Pons (tissue), 1 donor: ENCODE measurements at regions not wholly inside any gene's neighbourhood (a gene's known extent, or its start where the extent isn't known, plus 50 kb on each side); places are given as distances from the start of the nearest gene placed in this dataset.
A peak's percentile ranks its signal among the peaks of the same experiment; 100 is the strongest.

Experiments
- DNase-seq: peaks from one replicate; pipeline ENCODE4 v3.0.0-alpha.2; 2016; ENCODE audit warnings: low spot score

DNA sequence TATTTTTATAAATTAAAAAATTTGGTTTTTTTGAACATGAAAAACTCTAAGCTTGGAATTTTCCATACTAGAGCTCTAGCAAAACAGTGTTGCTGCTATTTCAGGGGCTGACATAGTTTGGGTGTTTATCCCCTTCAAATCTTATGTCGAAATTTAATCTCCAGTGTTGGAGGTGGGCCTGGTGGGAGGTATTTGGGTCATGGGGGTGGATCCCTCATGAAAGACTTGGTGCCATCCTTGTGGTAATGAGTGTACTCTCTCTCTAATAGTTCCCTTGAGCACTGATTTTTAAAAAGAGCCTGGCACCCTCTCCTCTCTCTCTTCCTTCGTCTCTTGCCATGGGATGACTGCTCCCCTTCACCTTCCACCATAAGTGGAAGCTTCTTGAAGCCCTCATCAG, 244.6 kb upstream of the UBE2E3 start:
- no peak for DNase-seq

DNA sequence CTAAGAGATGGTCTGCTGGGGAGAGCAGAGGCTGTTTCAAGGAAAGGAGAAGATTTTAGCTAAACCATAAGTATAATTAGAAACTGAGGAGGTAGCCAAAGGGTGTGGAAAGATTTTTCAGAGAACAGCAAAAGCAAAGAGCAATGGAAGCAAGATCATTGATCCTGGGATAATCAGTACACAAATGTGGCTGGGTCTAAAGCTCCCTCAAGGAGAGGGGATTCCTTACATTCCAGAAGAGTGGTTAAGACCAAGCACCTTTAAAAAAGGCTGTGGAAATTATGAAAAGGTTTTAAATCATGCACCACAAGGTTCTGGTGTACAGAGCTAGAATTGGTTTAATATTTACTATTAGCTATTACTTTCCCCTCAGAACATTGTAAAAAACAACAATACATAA, 246.0 kb upstream of the UBE2E3 start:
- no peak for DNase-seq

DNA sequence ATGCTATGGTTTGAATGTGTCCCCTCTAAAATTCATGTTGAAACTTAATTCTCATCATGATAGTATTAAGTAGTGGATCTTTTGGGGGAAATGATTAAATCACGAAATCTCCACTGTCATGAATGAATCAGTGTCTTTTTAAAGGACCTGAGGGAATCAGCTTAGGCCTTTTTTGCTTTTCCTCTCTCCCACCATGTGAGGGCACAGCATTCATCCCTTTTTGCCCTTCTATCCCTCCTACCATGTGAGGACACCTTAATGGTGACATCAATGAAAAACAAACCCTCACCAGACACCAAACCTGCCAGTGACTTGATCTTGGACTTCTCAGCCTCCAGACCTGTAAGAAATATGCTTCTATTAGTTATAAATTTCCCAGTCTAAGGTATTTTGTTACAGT, 247.1 kb upstream of the UBE2E3 start:
- no peak for DNase-seq

DNA sequence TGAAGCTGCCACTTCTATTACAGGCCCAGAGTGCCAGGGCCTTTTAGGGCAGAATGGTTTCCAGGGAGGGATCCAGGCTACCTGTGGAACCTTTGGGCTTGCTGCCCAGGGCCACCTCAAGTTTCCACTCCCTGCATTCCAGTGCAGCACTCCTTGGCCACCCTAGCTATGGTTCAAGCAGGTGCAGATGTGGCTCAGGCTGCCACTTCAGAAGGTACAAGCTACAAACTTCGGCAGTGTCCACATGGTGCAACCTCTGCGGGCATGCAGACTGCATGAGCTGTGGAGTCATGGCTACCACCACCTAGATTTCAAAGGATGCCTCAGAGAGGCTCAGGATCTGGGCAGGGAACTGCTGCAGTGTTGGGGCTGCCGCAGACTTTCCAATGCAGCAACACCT, 248.1 kb upstream of the UBE2E3 start:
- DNase-seq, result no peak

DNA sequence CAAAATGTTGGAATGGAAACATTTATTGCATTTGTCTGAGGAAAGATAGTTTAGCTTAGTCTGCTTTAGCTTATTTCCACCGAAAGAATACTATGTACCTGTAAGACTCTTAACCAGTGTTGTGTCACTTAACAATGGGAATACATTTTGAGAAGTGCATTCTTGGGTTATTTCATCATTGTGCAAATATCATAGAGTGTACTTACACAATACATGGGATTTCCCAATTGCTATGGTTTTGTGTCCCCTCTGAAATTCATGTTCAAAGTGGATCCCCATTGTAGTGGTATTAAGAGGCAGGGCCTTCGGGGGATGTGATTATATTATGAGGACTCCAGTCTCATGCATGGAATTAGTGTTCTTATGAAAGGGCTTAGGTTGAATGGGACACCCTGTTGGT, 249.4 kb upstream of the UBE2E3 start:
- no peak for DNase-seq

DNA sequence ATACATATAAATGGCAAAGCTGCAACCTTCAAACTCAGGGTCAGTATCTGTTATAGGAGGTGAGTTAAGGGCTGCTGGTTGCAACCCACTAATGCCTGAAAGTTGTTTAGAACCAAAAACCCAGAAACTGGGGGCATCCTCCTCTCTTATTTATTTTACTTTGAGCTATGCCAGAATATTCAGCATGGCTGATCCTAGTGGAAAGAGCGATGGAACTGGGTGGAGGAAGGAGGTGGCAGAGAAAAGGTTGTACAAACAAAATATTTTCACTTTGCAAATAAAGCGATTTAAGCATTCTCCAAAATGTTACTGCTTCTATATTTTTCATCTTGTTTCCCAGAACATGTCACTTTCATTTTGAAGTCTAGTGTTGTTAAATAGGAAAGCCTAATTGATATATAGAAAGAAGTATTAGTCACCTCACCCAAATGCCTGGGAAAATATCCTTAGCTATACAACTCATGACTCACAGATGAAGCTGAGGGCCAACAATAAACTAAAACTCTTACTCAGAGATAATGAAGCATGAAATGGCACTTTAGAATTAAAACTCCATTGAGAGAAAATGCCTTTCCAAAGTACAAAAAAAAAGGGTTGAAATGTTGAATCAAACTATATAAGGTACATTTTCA, 251.4 kb upstream of the UBE2E3 start:
- no peak for DNase-seq

DNA sequence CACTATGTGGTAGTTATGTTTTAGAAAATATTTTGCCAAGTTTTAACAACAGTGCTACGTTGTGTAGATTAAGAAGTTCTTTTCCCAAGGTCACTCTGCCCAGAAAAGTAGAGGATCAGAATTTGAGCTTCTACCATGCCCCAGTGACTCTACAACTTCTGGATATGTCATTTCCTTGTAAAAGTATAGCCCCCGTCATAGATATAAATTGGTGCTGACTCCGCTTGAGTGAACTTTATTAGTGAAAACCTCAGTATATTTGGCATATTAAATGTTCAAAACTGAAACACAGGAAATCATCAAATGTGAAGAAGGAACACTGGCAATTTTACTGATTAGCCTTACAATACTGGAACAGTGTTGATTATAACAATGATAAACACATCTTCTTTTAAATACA, 256.7 kb upstream of the UBE2E3 start:
- no peak for DNase-seq

DNA sequence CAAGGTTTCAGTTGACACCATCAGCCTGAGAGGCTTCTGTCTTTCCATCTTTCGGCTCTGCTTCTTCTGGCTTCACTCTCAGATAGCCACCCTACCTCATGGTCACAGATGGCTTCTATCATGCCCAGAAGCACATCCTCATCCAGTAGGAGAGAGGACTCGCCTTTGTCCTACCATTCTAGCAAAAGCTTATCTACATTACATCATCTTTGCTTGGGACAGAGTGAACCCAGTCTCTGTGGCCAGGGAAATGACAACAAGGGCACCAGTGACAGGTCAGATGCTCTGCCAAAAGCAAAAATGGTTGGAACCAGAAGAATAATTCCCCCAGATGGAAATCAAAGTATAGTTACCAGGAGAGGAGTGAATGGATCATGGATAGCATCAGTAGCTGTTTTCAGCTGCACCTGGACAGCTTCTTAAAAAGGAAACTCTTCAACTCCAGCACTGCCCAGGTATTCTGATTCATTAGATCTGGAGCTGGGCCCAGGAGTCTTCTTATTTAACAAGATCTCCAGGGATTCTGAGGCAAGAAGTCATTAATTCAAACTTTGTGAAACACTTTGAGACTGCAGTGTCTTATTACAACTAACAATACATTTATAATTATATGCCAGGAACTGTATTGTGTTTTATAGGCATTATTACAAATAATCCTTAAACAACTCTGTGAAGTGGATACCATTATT, 257.7 kb upstream of the UBE2E3 start:
- peak; percentile 6 for DNase-seq

DNA sequence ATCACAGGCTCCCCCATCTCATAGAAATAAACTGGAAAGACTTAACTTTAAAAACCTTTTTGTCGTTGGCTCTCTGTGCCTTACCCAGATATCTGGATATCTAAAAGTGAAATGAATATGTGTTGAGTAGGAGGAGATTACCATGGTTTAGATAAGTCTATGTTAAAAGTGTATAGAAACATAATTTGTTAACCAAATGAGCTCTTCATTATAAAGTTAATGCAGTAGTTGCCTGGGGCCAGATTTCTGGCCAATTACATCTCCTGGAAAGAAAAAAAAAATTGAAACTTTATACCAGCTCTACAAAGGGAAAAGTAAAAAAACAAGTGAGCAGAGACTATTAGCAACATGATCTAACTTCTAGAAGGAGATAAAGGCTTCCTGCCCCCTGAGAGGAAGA, 259.6 kb upstream of the UBE2E3 start:
- DNase-seq, result no peak

DNA sequence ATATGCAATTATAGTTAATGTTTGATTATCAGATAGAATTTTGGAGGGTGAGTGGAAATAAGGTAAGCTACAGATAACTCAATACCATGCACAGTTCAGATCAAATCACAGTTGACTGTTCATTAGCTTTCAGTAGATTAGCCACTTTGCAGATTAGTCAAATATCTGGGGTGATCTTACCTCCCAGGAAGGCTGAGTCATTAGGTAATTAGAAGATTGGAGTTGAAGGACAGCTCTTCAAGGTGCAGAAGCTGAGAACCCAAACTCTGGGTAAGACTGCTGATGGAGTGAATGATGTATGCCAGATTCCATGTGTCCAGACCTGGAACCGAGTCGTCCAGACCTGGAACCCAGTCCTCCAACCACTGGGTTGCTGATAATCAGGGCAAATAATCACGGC, 262.8 kb upstream of the UBE2E3 start:
- DNase-seq, result no peak

DNA sequence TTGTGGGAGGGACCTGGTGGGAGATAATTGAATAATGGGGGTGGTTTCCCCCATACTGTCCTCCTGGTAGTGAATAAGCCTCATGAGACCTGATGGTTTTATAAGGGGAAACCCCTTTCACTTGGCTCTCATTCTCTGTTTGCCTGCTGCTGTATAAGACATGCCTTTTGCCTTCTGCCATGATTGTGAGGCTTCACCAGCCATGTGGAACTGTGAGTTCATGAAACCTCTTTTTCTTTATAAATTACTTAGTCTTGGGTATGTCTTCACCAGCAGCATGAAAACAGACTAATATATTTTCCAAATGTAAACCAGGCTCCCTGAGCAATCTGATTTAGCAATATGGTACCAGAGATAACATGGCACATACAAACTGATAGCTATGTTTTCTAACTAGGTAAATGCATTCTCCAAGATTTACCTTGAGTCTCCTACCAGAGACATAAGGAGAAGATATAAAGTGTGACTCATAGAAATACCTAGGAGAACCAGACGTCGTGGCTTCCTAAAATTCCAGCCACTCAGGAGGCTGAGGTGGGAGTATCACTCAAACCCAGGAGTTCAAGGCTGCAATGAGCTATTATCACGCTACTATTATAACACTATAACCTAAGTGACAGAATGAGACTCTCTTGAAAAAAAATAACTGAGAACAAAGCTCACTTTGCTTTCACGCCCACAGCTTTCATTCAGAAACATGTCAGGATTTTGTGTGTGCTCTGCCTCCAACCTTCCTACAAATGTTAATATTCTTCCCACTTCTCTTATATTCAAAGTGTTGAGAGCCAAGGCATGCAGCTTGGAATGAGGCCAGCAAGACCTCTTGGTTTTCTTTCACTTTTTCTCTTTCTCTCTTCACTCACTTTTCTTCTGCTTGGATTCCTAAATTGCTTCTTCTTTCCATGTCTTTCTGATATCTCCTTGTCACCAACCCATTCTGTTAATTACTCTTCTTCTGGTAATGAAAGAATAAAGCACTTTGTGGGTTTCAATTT, 263.9 kb upstream of the UBE2E3 start:
- DNase-seq, result no peak

DNA sequence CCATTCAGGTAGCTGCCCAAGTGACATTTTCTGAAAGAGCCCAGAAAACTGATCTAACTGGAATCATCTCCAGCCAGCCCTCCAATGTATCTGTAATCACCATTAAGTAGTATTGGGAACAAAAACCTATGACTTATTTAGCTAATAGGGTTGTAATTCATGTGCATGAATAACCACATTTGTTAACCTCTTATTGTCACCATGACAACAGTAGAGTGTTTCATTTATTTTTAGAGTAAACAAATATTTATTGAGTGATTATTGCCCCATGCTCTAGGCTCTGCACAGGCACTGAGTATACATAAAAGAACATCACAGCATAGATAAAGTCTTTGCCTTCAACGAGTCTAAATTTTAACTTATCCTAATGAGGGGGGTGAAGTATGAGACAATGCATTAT, 265.4 kb upstream of the UBE2E3 start:
- no peak for DNase-seq

DNA sequence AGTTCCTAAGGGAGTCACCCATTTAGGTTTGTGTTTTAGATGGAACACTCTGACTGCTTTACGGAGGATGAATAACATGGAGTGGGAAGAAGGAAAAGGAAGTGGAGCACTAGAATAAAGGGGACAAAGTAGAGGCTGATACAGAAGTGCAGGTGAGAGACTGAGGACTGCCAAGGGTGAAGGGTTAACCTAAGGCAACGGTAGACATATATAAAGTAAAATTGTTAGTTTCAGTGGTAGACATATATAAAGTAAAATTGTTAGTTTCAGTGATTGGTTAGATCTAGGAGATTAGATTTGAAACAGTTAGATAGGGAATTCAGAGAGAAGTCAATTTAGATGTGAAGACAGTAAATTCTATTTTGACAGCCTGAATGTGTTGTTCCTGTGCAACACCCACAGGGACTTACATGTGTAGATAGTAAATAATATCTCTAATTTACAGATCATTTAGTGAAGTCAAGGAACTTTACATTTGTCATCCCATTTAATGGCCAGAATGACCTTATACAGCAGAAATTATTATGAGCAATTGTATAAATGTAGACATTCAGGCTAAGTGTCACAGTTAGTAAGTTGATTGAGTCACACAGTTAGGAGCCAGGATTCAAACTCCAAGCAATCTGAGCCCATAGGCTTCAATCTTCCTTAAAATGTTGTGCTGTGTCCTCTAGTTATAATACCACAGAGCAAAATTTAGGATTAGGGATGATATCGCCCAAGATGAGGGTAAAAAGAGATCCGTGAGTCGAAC, 270.8 kb upstream of the UBE2E3 start:
- DNase-seq, result no peak

DNA sequence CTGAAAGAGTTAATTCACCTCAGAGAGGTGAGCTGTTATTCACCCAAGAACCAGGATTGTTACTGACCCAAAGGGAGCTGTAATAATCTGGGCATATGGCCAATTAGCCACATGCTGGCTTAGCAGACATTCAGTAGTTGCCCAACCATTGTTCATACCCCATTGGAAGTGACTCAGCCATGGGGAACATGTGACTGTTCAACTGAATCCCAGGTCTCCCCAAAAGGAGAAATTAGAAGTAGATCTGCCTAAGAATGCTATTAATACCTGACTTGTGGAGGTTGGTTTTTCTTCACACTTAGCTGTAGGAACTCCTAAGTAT, 272.6 kb upstream of the UBE2E3 start:
- DNase-seq, result no peak

DNA sequence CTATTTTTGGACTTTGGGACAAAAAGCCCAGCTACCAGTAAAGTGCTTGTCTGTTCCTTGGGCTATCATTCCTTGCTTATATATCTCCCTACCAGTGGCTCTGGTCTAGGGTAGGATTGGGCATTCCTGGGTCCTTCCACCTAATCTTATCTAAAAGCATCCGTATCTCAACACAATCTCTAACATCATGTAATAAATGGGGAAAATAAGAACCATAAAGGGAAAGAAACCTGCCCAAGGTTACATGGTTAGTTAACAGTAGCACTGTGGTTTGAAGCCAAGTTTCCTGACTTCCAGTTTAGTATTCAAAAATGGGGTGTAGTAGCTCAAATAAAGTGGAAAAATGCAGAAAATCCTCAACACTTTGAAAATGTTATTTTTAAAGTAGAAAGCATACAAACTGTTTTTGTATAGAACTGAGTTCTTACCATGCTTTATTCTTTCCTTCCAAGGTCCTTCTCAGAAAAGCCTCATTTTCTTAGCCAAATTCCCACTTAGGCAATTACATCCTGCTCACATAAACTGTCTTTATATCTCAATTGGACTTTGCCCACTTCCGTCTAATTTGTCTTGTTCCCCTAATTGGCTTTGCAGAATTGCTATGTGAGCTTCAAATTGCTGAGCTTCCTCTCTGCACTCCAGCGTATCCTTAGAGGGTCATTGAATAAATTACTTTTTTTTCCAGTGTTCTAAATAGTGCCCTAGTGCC, 273.1 kb upstream of the UBE2E3 start:
- DNase-seq, result no peak

DNA sequence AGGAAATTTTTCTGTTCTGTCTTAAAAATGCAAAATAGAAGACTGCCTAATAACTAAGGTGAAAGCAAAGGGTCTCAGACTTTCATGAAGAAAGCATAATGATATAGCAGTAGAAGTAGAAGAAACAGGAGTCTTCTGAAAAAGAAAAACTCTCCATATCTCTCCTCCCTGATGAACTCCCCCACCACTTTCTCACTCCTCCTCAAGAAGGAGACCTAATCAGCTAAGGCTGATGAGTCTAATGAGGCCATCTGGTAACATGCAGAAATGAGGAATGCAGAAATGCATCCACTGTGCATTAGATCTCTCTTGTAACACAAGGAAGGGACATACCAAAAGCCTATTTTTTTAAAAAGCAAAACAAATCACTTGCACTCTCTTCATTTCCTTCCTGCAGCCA, 273.7 kb upstream of the UBE2E3 start:
- no peak for DNase-seq

DNA sequence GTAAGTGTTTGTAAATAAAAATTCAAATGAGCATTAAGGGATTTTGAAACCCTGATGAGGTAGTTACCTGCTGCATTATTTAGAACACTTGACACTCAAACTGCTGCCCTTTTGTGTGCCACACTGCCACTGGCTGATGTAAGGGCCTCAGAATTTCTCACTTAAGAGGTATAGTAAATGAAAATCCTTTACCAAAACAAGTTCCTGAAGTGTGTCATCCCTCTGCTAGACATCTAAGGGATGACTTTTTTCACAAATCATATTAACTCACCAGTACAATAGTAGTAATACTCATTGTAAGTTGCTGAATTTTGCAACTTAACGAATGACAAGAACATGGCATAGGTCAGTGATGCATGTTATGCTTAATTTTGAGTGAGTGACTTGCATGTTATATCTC, 274.9 kb upstream of the UBE2E3 start:
- DNase-seq, result no peak

DNA sequence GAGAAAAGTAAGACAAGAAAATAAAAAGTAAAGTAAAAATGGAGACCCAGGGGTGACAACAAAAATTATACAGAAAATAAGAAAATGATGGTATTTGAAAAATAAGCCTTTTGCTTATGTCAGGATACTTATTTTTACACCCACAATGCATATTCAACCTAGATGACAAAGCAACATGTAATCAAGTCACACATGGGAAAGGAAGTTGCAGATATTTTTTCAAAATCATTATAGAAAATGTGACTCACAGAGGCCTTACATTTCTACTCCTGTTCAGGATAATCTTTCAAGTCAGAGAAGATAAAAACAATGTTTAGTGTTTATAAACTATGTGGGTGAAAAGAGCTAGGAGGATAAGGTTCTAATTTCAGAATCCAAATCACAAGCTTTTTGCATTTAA, 275.3 kb upstream of the UBE2E3 start:
- DNase-seq, result no peak

DNA sequence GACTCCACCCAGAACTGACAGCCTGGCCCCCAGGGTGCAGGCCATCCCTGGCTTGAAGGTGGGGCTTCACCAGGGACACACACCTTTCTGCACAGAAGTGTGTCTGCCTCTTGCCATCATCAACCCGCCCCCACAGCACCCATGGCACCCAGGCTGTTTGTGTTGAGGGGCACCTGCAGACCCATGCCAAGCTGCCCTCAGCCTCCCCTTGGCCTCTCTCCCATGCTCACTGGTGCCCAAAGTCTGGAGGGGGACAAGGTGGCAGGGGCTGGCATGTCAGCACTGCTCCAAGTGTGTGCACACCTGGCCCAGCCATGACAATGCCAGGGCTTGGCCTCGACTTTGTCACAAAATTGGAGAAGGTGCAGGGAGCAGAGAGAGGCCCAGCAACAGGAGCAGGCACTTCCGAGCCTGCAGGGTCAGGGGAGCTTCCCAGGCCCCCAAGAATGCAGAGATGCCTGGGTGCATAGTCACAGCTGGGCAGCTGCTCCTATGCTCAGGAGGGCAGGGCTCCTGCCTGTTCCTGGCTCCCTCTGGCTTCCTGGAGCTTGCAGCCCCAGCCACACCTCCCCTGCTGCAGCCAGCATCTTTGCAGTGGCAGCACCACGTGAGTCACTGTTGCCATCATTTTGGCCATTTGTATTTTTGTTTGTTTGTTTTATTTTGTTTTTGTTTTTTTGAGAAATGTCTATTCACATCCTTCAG, 280.6 kb upstream of the UBE2E3 start:
- no peak for DNase-seq

DNA sequence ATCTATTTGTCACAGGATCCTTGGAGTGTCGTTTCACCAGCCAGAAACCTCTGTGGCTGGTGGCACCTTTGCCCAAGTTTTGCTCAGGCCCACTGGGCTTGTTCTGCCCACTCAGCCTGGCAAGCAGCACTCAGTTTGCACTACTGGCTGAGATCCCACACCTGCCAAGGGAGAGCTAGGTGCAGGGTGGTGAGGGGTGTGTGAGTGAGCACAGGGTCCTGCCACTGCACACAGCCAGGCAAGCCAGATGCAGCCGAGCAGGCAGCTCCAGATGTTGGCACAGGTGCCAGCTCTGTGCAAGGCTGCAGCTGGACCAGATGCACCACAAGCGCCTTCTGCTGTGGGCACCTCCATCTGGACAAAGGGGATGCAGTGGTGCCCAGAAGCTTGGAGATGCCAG, 281.7 kb upstream of the UBE2E3 start:
- DNase-seq, result no peak
